CD8-positive, alpha-beta memory T cell (primary cell): ENCODE measurements at regions not wholly inside any gene's neighbourhood (a gene's known extent, or its start where the extent isn't known, plus 50 kb on each side); places are given as distances from the start of the nearest gene placed in this dataset.

Source experiments
- CTCF ChIA-PET: fragments of 350-600 bp; sonication (Branson Sonifier 250); formaldehyde crosslinking; loops from one replicate; lab custom pipeline; 2021; ENCODE audit warnings: antibody characterized with exemption; lab: Charles Lee
- POLR2A ChIA-PET: fragments of 350-600 bp; sonication (Branson Sonifier 250); formaldehyde crosslinking; loops from one replicate; lab custom pipeline; 2021; ENCODE audit warnings: antibody characterized with exemption; lab: Charles Lee
- DNase-seq, 5 donors: peaks; one replicate each; pipeline versions ENCODE4 v3.0.0 to v3.0.0-alpha.2; 2020 to 2022; ENCODE audit warnings: mixed read lengths in 1 of 5
- H3K27ac ChIP-seq: one replicate; pipeline ENCODE4 v1.7.0; 2013; ENCODE audit warnings: low read depth, mild to moderate bottlenecking, low read length, moderate library complexity
- H3K27me3 ChIP-seq: 2 replicates; pipeline ENCODE4 v1.7.0; 2013; ENCODE audit warnings: low read length, mild to moderate bottlenecking; ENCODE audit not compliant: insufficient read depth, poor library complexity, severe bottlenecking
- H3K36me3 ChIP-seq: 2 replicates; pipeline ENCODE4 v1.7.0; 2013; ENCODE audit warnings: mild to moderate bottlenecking, low read length, moderate library complexity; ENCODE audit not compliant: insufficient read depth
- H3K4me1 ChIP-seq: 2 replicates; pipeline ENCODE4 v1.7.0; 2013; ENCODE audit warnings: mild to moderate bottlenecking, low read length, moderate library complexity; ENCODE audit not compliant: insufficient read depth
- H3K4me3 ChIP-seq: 2 replicates; pipeline ENCODE4 v1.7.0; 2013; ENCODE audit warnings: mild to moderate bottlenecking, low read length
- H3K9me3 ChIP-seq: 2 replicates; pipeline ENCODE4 v1.7.0; 2013; ENCODE audit warnings: mild to moderate bottlenecking, low read length
- H3K27ac Mint-ChIP-seq, 8 donors: one replicate each; pipeline ENCODE4 v1.8.0; 2020 to 2021; ENCODE audit warnings: mixed read lengths in 8 of 8, mild to moderate bottlenecking in 6 of 8, inconsistent platforms in 3 of 8, moderate library complexity in 3 of 8
- H3K27me3 Mint-ChIP-seq, 2 donors: one replicate each; pipeline ENCODE4 v1.8.0; 2020 to 2021; ENCODE audit warnings: mixed read lengths in 2 of 2, mild to moderate bottlenecking in 1 of 2, moderate library complexity in 1 of 2
- H3K36me3 Mint-ChIP-seq, 3 donors: one replicate each; pipeline ENCODE4 v1.8.0; 2020 to 2021; ENCODE audit warnings: mixed read lengths in 3 of 3, inconsistent platforms in 1 of 3, mild to moderate bottlenecking in 1 of 3
- H3K4me1 Mint-ChIP-seq, 3 donors: one replicate each; pipeline ENCODE4 v1.8.0; 2020 to 2021; ENCODE audit warnings: mixed read lengths in 3 of 3, inconsistent platforms in 1 of 3, mild to moderate bottlenecking in 1 of 3
- H3K4me3 Mint-ChIP-seq, 7 donors: one replicate each; pipeline ENCODE4 v1.8.0; 2020 to 2021; ENCODE audit warnings: mixed read lengths in 7 of 7, mild to moderate bottlenecking in 6 of 7, moderate library complexity in 4 of 7, inconsistent platforms in 2 of 7
- H3K9me3 Mint-ChIP-seq, 5 donors: one replicate each; pipeline ENCODE4 v1.8.0; 2020 to 2022; ENCODE audit warnings: mixed read lengths in 5 of 5, mild to moderate bottlenecking in 3 of 5, moderate library complexity in 2 of 5, inconsistent platforms in 1 of 5

- Mint-ChIP-seq H3K27me3 (peaks cover 0 to 2% of the 10 kb centered on the region in 2 donors), H3K9me3 (peaks cover 0 to 4% (median 0%) of the 10 kb centered on the region in 5 donors), H3K4me3 (no peak overlapping the region), H3K4me1 (no peaks in the 10 kb centered on the region), H3K27ac (no peak overlapping the region), H3K36me3 (no peaks in the 10 kb centered on the region)
- Histone ChIP-seq H3K36me3 (no peaks in the 10 kb centered on the region), H3K9me3 (no peaks in the 10 kb centered on the region), H3K27me3 (no peaks in the 10 kb centered on the region), H3K4me3 (no peak overlapping the region), H3K4me1 (no peaks in the 10 kb centered on the region), H3K27ac (no peak overlapping the region)
- ChIA-PET POLR2A (no interaction called here), CTCF (no interaction called here)
- DNase-seq, result no peak
Observed at GRCh38 chr20:6705106-6705766, 62.2 kb upstream of the BMP2 start.

- peaks cover 0 to 3% (median 0%) of the 10 kb centered on the region in 5 donors for H3K9me3 Mint-ChIP-seq
- no peak overlapping the region for H3K27ac ChIP-seq
- DNase-seq, result no peak
- H3K27ac Mint-ChIP-seq, result no peak overlapping the region
- H3K36me3 Mint-ChIP-seq, result no peaks in the 10 kb centered on the region
- no peak overlapping the region for H3K4me3 Mint-ChIP-seq
- ChIA-PET CTCF (no interaction called here), POLR2A (no interaction called here)
- H3K9me3 ChIP-seq, result no peaks in the 10 kb centered on the region
- no peaks in the 10 kb centered on the region for H3K4me1 ChIP-seq
- peaks cover 0 to 2% of the 10 kb centered on the region in 2 donors for H3K27me3 Mint-ChIP-seq
- H3K36me3 ChIP-seq, result no peaks in the 10 kb centered on the region
- H3K4me3 ChIP-seq, result no peak overlapping the region
- no peaks in the 10 kb centered on the region for H3K4me1 Mint-ChIP-seq
- no peaks in the 10 kb centered on the region for H3K27me3 ChIP-seq
Observed at GRCh38 chr20:6704132-6704861, 63.2 kb upstream of the BMP2 start.

GRCh38 chr20:6703656-6704055, 63.8 kb upstream of the BMP2 start:
- CTCF ChIA-PET, result no interaction called here
- Mint-ChIP-seq H3K4me1 (no peaks in the 10 kb centered on the region), H3K9me3 (peaks cover 0 to 3% (median 0%) of the 10 kb centered on the region in 5 donors), H3K36me3 (no peaks in the 10 kb centered on the region), H3K27me3 (peaks cover 0 to 2% of the 10 kb centered on the region in 2 donors), H3K27ac (peak overlapping the region in 1 of 8 donors; percentile 1), H3K4me3 (no peak overlapping the region)
- Histone ChIP-seq H3K4me1 (no peaks in the 10 kb centered on the region), H3K27ac (no peak overlapping the region), H3K4me3 (no peak overlapping the region), H3K36me3 (no peaks in the 10 kb centered on the region), H3K9me3 (no peaks in the 10 kb centered on the region), H3K27me3 (no peaks in the 10 kb centered on the region)
- no peak for DNase-seq
- POLR2A ChIA-PET, result no interaction called here

GRCh38 chr20:6703047-6703446, 64.4 kb upstream of the BMP2 start:
- no peak overlapping the region for H3K27ac ChIP-seq
- H3K27me3 ChIP-seq, result no peaks in the 10 kb centered on the region
- CTCF ChIA-PET, result no interaction called here
- Mint-ChIP-seq H3K36me3 (no peaks in the 10 kb centered on the region), H3K9me3 (peaks cover 0 to 3% (median 0%) of the 10 kb centered on the region in 5 donors), H3K4me3 (no peak overlapping the region), H3K27me3 (peaks cover 0 to 2% of the 10 kb centered on the region in 2 donors), H3K27ac (no peak overlapping the region), H3K4me1 (no peaks in the 10 kb centered on the region)
- no peaks in the 10 kb centered on the region for H3K9me3 ChIP-seq
- POLR2A ChIA-PET, result no interaction called here
- no peaks in the 10 kb centered on the region for H3K4me1 ChIP-seq
- H3K36me3 ChIP-seq, result no peaks in the 10 kb centered on the region
- no peak overlapping the region for H3K4me3 ChIP-seq
- DNase-seq, result no peak

- Histone ChIP-seq H3K4me1 (no peaks in the 10 kb centered on the region), H3K4me3 (no peak overlapping the region), H3K27me3 (no peaks in the 10 kb centered on the region), H3K9me3 (no peaks in the 10 kb centered on the region), H3K27ac (no peak overlapping the region), H3K36me3 (no peaks in the 10 kb centered on the region)
- ChIA-PET CTCF (no interaction called here), POLR2A (no interaction called here)
- Mint-ChIP-seq H3K4me1 (no peaks in the 10 kb centered on the region), H3K4me3 (no peak overlapping the region), H3K27me3 (no peaks in the 10 kb centered on the region), H3K27ac (no peak overlapping the region), H3K36me3 (no peaks in the 10 kb centered on the region), H3K9me3 (peaks cover 0 to 7% (median 0%) of the 10 kb centered on the region in 5 donors)
- DNase-seq, result no peak
Observed at GRCh38 chr20:6702144-6702543, 65.3 kb upstream of the BMP2 start.

- DNase-seq, result no peak
- Mint-ChIP-seq H3K4me1 (no peaks in the 10 kb centered on the region), H3K36me3 (no peaks in the 10 kb centered on the region), H3K9me3 (peaks cover 0 to 12% (median 3%) of the 10 kb centered on the region in 5 donors), H3K4me3 (no peak overlapping the region), H3K27me3 (no peaks in the 10 kb centered on the region), H3K27ac (no peak overlapping the region)
- Histone ChIP-seq H3K27ac (no peak overlapping the region), H3K27me3 (no peaks in the 10 kb centered on the region), H3K9me3 (no peaks in the 10 kb centered on the region), H3K4me1 (no peaks in the 10 kb centered on the region), H3K4me3 (no peak overlapping the region), H3K36me3 (no peaks in the 10 kb centered on the region)
- ChIA-PET POLR2A (no interaction called here), CTCF (no interaction called here)
Observed at GRCh38 chr20:6700563-6701329, 66.7 kb upstream of the BMP2 start.

- Mint-ChIP-seq H3K27me3 (no peaks in the 10 kb centered on the region), H3K9me3 (peaks cover 0 to 13% (median 3%) of the 10 kb centered on the region in 5 donors), H3K27ac (no peak overlapping the region), H3K4me3 (no peak overlapping the region), H3K36me3 (no peaks in the 10 kb centered on the region), H3K4me1 (no peaks in the 10 kb centered on the region)
- H3K27ac ChIP-seq, result no peak overlapping the region
- ChIA-PET POLR2A (no interaction called here), CTCF (no interaction called here)
- H3K27me3 ChIP-seq, result no peaks in the 10 kb centered on the region
- no peaks in the 10 kb centered on the region for H3K36me3 ChIP-seq
- no peak overlapping the region for H3K4me3 ChIP-seq
- DNase-seq, result no peak
- no peaks in the 10 kb centered on the region for H3K4me1 ChIP-seq
- no peaks in the 10 kb centered on the region for H3K9me3 ChIP-seq
Observed at GRCh38 chr20:6699921-6700562, 67.4 kb upstream of the BMP2 start.

GRCh38 chr20:6698723-6699122, 68.8 kb upstream of the BMP2 start:
- DNase-seq, result no peak
- H3K27ac Mint-ChIP-seq, result no peak overlapping the region
- no peak overlapping the region for H3K4me3 ChIP-seq
- H3K4me1 Mint-ChIP-seq, result no peaks in the 10 kb centered on the region
- H3K9me3 ChIP-seq, result no peaks in the 10 kb centered on the region
- H3K36me3 ChIP-seq, result no peaks in the 10 kb centered on the region
- peaks cover 0 to 16% (median 3%) of the 10 kb centered on the region in 5 donors for H3K9me3 Mint-ChIP-seq
- peaks cover 0 to 3% of the 10 kb centered on the region in 2 donors for H3K27me3 Mint-ChIP-seq
- no peak overlapping the region for H3K27ac ChIP-seq
- H3K4me3 Mint-ChIP-seq, result no peak overlapping the region
- POLR2A ChIA-PET, result no interaction called here
- no peaks in the 10 kb centered on the region for H3K36me3 Mint-ChIP-seq
- H3K4me1 ChIP-seq, result no peaks in the 10 kb centered on the region
- CTCF ChIA-PET, result no interaction called here
- H3K27me3 ChIP-seq, result no peaks in the 10 kb centered on the region
